HG03432 (cell line): ENCODE measurements at regions not wholly inside any gene's neighbourhood (a gene's known extent, or its start where the extent isn't known, plus 50 kb on each side); places are given as distances from the start of the nearest gene placed in this dataset.

ENCODE experiments used
- ATAC-seq: cut with Tn5 transposase; IDR thresholded peaks from one replicate; pipeline ENCODE4 v1.9.1; 2021; ENCODE audit warnings: mild to moderate bottlenecking, moderate library complexity; ENCODE audit not compliant: unreplicated experiment

- no peak for ATAC-seq
These were observed 497.8 kb downstream of the HS3ST4 start for GRCh38 chr16:26189536-26189935.

GRCh38 chr16:26194526-26194925 lies 502.8 kb downstream of the HS3ST4 start:
- ATAC-seq: no peak

GRCh38 chr16:26195225-26195624 lies 503.5 kb downstream of the HS3ST4 start:
- ATAC-seq: no peak

GRCh38 chr16:26196310-26196709 lies 504.6 kb downstream of the HS3ST4 start:
- ATAC-seq: no peak

GRCh38 chr16:26196802-26197201 lies 505.0 kb downstream of the HS3ST4 start:
- ATAC-seq: no peak

- no peak for ATAC-seq
These were observed 505.9 kb downstream of the HS3ST4 start for GRCh38 chr16:26197707-26198106.

GRCh38 chr16:26198221-26198620 lies 506.5 kb downstream of the HS3ST4 start:
- ATAC-seq: no peak

GRCh38 chr16:26204138-26204537 lies 512.4 kb downstream of the HS3ST4 start:
- no peak for ATAC-seq

GRCh38 chr16:26211542-26211941 lies 519.8 kb downstream of the HS3ST4 start:
- ATAC-seq: no peak

GRCh38 chr16:26212599-26212998 lies 520.8 kb downstream of the HS3ST4 start:
- no peak for ATAC-seq

GRCh38 chr16:26214581-26215174 lies 522.9 kb downstream of the HS3ST4 start:
- ATAC-seq: no peak

GRCh38 chr16:26220894-26221293 lies 529.1 kb downstream of the HS3ST4 start:
- no peak for ATAC-seq

- ATAC-seq: no peak
These were observed 539.9 kb downstream of the HS3ST4 start for GRCh38 chr16:26231647-26232046.

GRCh38 chr16:26240807-26241206 lies 549.0 kb downstream of the HS3ST4 start:
- no peak for ATAC-seq

- ATAC-seq: no peak
These were observed 555.3 kb downstream of the HS3ST4 start for GRCh38 chr16:26247063-26247462.

- no peak for ATAC-seq
These were observed 560.8 kb downstream of the HS3ST4 start for GRCh38 chr16:26252598-26252997.

GRCh38 chr16:26261621-26262020 lies 569.9 kb downstream of the HS3ST4 start:
- ATAC-seq: no peak

- ATAC-seq: no peak
These were observed 571.6 kb downstream of the HS3ST4 start for GRCh38 chr16:26263406-26263805.

GRCh38 chr16:26267641-26268040 lies 575.9 kb downstream of the HS3ST4 start:
- ATAC-seq: no peak

- ATAC-seq: no peak
These were observed 577.9 kb downstream of the HS3ST4 start for GRCh38 chr16:26269673-26270072.

GRCh38 chr16:26273607-26274006 lies 581.8 kb downstream of the HS3ST4 start:
- no peak for ATAC-seq

- no peak for ATAC-seq
These were observed 583.3 kb downstream of the HS3ST4 start for GRCh38 chr16:26275021-26275590.

GRCh38 chr16:26276289-26276688 lies 584.5 kb downstream of the HS3ST4 start:
- ATAC-seq: no peak
